ENCODE measurements at regions not wholly inside any gene's neighbourhood (a gene's known extent, or its start where the extent isn't known, plus 50 kb on each side); places are given as distances from the start of the nearest gene placed in this dataset.

DNA sequence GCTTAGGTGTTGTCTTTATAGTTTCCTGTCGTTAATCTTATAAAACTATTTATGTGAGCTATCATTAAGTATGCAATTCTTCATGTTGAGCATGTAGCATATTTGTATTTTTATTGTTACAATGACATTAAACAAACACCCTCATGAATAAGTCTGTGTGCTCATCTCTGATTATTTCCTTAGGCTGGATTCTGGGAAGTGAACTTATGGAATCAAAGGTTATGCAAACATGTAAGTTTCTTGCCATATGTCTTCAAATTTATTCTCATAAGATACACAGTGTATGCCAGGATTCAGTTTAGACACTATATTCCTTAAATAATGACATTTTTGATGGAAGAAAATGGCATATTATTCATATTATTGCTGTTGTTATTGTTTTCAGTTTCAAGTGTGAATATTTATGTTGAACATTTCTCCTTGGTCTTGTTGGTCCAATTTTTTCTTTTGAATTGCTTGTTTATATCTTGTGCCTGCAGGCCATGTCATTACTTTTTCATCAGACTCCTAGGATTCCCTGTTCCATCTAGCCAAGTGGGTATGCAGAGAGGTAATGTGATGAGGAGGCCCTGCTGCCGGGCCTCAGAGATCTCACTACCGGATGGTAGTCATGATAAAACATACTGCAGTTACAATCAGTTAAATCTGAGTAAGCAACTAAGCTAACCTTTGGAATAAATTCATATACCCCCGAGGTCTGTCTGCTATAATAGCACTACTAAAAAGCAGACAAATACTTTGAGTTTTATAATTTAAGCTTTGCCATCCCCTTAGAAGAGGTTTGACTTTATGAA, 684.3 kb upstream of the SGO1 start:
- Mint-ChIP-seq H3K36me3 (ENCODE audit: insufficient read depth, unreplicated experiment) (no peaks in the 10 kb centered on the region), H3K9me3 (ENCODE audit: low read depth, unreplicated experiment) (peaks cover 5% of the 10 kb centered on the region), H3K27me3 (ENCODE audit: unreplicated experiment) (no peaks in the 10 kb centered on the region), H3K4me1 (ENCODE audit: low read depth, unreplicated experiment) (no peaks in the 10 kb centered on the region), H3K4me3 (ENCODE audit: low read depth, unreplicated experiment) (no peak overlapping the region), H3K27ac (ENCODE audit: unreplicated experiment) (no peak overlapping the region)
- intact Hi-C loops (cut with micrococcal nuclease; ENCODE audit: unreplicated experiment) = no loop called here
- TF ChIP-seq CTCF (IDR thresholded peaks at IDR 0.05; ENCODE audit: unreplicated experiment) = no peak
- BruUV-seq (replicated peaks) = no TSS peak
- CTCF ChIA-PET = no interaction called here
- DNase-seq = no peak

DNA sequence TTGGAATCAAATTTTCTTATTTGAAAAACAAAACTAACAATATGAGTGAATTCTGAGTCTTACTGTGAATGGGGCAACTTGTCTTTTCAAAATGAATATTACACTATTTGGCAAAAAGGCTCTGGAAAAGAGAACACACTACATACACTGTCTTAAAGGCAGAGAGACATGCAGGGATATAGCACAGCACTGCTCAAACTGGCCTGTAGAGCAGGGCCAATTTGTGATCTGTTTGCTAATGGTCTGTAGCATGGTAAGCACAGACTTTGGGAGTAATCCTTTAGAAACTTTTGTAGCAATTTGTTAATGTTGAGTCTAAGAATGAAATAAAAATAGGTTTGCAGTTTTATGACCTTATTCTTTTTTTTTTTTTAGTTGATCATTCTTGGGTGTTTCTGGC, 679.8 kb upstream of the SGO1 start:
- Mint-ChIP-seq H3K27ac (ENCODE audit: unreplicated experiment) (no peak overlapping the region), H3K9me3 (ENCODE audit: low read depth, unreplicated experiment) (no peaks in the 10 kb centered on the region), H3K36me3 (ENCODE audit: insufficient read depth, unreplicated experiment) (no peaks in the 10 kb centered on the region), H3K4me3 (ENCODE audit: low read depth, unreplicated experiment) (no peak overlapping the region), H3K27me3 (ENCODE audit: unreplicated experiment) (no peaks in the 10 kb centered on the region), H3K4me1 (ENCODE audit: low read depth, unreplicated experiment) (peaks cover 17% of the 10 kb centered on the region)
- no TSS peak for BruUV-seq (replicated peaks)
- intact Hi-C loops (cut with micrococcal nuclease; ENCODE audit: unreplicated experiment) = loop anchor here (10.0 kb wide), 1 partner anchor 91 kb away; no protein-coding TSS in a partner anchor
- CTCF ChIA-PET = no interaction called here
- no peak for TF ChIP-seq CTCF (IDR thresholded peaks at IDR 0.05; ENCODE audit: unreplicated experiment)
- DNase-seq = no peak

- no peak overlapping the region for H3K27ac Mint-ChIP-seq (ENCODE audit: unreplicated experiment)
- CTCF ChIA-PET = no interaction called here
- intact Hi-C loops (cut with micrococcal nuclease; ENCODE audit: unreplicated experiment) = loop anchor here (2.0 to 10.0 kb wide), 2 partner anchors 63 to 87 kb away; no protein-coding TSS in a partner anchor
- H3K27me3 Mint-ChIP-seq (ENCODE audit: unreplicated experiment) = no peaks in the 10 kb centered on the region
- no peaks in the 10 kb centered on the region for H3K36me3 Mint-ChIP-seq (ENCODE audit: insufficient read depth, unreplicated experiment)
- no peaks in the 10 kb centered on the region for H3K9me3 Mint-ChIP-seq (ENCODE audit: low read depth, unreplicated experiment)
- TF ChIP-seq CTCF (IDR thresholded peaks at IDR 0.05; ENCODE audit: unreplicated experiment) = no peak
- H3K4me3 Mint-ChIP-seq (ENCODE audit: low read depth, unreplicated experiment) = no peak overlapping the region
- DNase-seq = peak; percentile 43
- BruUV-seq (replicated peaks) = no TSS peak
- peaks cover 19% of the 10 kb centered on the region for H3K4me1 Mint-ChIP-seq (ENCODE audit: low read depth, unreplicated experiment)
Measured at GRCh38 chr3:20861454-20861853, 675.4 kb upstream of the SGO1 start.

- Mint-ChIP-seq H3K27ac (ENCODE audit: unreplicated experiment) (no peak overlapping the region), H3K9me3 (ENCODE audit: low read depth, unreplicated experiment) (no peaks in the 10 kb centered on the region), H3K4me1 (ENCODE audit: low read depth, unreplicated experiment) (peaks cover 19% of the 10 kb centered on the region), H3K27me3 (ENCODE audit: unreplicated experiment) (no peaks in the 10 kb centered on the region), H3K4me3 (ENCODE audit: low read depth, unreplicated experiment) (no peak overlapping the region), H3K36me3 (ENCODE audit: insufficient read depth, unreplicated experiment) (no peaks in the 10 kb centered on the region)
- intact Hi-C loops (cut with micrococcal nuclease; ENCODE audit: unreplicated experiment) = no loop called here
- TF ChIP-seq CTCF (IDR thresholded peaks at IDR 0.05; ENCODE audit: unreplicated experiment) = no peak
- DNase-seq = no peak
- BruUV-seq (replicated peaks) = no TSS peak
- CTCF ChIA-PET = no interaction called here
Measured at GRCh38 chr3:20857636-20858035, 671.6 kb upstream of the SGO1 start.

Data from Calu3 (cell line).